ENCODE measurements at regions not wholly inside any gene's neighbourhood (a gene's known extent, or its start where the extent isn't known, plus 50 kb on each side); places are given as distances from the start of the nearest gene placed in this dataset.

- TF ChIP-seq PRDM15 (CRISPR knock-in tag; IDR thresholded peaks at IDR 0.05) (no peak), RAD51 (IDR thresholded peaks at IDR 0.05) (peak; percentile 33; the same call in 1 of the 2 replicates), TCF12 (IDR thresholded peaks at IDR 0.05; ENCODE audit: low read depth, low read length) (peak; percentile 56; the same call in 1 of the 2 replicates), POLR2AphosphoS2 (IDR thresholded peaks at IDR 0.05; ENCODE audit: low read depth, low read length) (no peak), STAT3 (IDR thresholded peaks at IDR 0.05; ENCODE audit: low read depth, low read length) (no peak), YY1 (IDR thresholded peaks at IDR 0.05; ENCODE audit: low read depth, low read length) (peak; percentile 70), ESRRA (IDR thresholded peaks at IDR 0.05; ENCODE audit: low read length) (no peak), ELK1 (IDR thresholded peaks at IDR 0.05; ENCODE audit: low read depth, low read length) (no peak), PAX5 (IDR thresholded peaks at IDR 0.05; ENCODE audit: borderline replicate concordance, low read depth, low read length) (peak; percentile 61; the same call in 1 of the 2 replicates), SMARCA5 (IDR thresholded peaks at IDR 0.05) (0 out of 2 replicates have a peak, but pooled peaks have one; percentile 61), EP300 (IDR thresholded peaks at IDR 0.05; ENCODE audit: borderline replicate concordance in 1 of 2, control insufficient read depth in 1 of 2, low read depth in 2 of 2, low read length in 2 of 2) (peak; percentile 54 to 75; a peak in 2 of 4 replicates), MYB (IDR thresholded peaks at IDR 0.05; ENCODE audit: borderline replicate concordance, low read depth, low read length) (peak; percentile 66), ZNF24 (IDR thresholded peaks at IDR 0.05) (no peak; the same call in 1 of the 2 replicates), IKZF2 (IDR thresholded peaks at IDR 0.05) (peak; percentile 95 to 96), TAF1 (IDR thresholded peaks at IDR 0.05; ENCODE audit: borderline replicate concordance, low read depth, low read length) (peak; percentile 40; the same call in 1 of the 2 replicates), CHD2 (IDR thresholded peaks at IDR 0.05; ENCODE audit: borderline replicate concordance, low read depth, low read length) (peak; percentile 75; the same call in 1 of the 2 replicates), KLF5 (IDR thresholded peaks at IDR 0.05; ENCODE audit: partially characterized antibody) (no peak), SMC3 (IDR thresholded peaks at IDR 0.05; ENCODE audit: borderline replicate concordance, low read length) (peak; percentile 14; the same call in 1 of the 2 replicates), ZBED1 (IDR thresholded peaks at IDR 0.05; ENCODE audit: borderline replicate concordance) (no peak), ASH2L (IDR thresholded peaks at IDR 0.05; ENCODE audit: borderline replicate concordance, low read depth) (no peak), BCL11A (IDR thresholded peaks at IDR 0.05; ENCODE audit: low read depth, low read length) (peak; percentile 91)
- TF ChIP-seq, protein P1, sequence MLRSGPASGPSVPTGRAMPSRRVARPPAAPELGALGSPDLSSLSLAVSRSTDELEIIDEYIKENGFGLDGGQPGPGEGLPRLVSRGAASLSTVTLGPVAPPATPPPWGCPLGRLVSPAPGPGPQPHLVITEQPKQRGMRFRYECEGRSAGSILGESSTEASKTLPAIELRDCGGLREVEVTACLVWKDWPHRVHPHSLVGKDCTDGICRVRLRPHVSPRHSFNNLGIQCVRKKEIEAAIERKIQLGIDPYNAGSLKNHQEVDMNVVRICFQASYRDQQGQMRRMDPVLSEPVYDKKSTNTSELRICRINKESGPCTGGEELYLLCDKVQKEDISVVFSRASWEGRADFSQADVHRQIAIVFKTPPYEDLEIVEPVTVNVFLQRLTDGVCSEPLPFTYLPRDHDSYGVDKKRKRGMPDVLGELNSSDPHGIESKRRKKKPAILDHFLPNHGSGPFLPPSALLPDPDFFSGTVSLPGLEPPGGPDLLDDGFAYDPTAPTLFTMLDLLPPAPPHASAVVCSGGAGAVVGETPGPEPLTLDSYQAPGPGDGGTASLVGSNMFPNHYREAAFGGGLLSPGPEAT (IDR thresholded peaks at IDR 0.05; ENCODE audit: low read depth): peak; percentile 97
- TF ChIP-seq, protein P2, sequence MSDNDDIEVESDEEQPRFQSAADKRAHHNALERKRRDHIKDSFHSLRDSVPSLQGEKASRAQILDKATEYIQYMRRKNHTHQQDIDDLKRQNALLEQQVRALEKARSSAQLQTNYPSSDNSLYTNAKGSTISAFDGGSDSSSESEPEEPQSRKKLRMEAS (IDR thresholded peaks at IDR 0.05; ENCODE audit: low read depth, low read length): no peak
These were observed 120.1 kb upstream of the CCND2 start (continued) for GRCh38 chr12:4153343-4153892.
